NCI-H1105 (cell line): ENCODE measurements at regions not wholly inside any gene's neighbourhood (a gene's known extent, or its start where the extent isn't known, plus 50 kb on each side); places are given as distances from the start of the nearest gene placed in this dataset.

ENCODE experiments used
- DNase-seq: peaks from one replicate; lab custom pipeline; 2025; lab: John Stamatoyannopoulos, UW

GRCh38 chr13:23983671-23984070 lies 86.4 kb upstream of the C1QTNF9B start:
- no peak for DNase-seq

GRCh38 chr13:23984546-23984945 lies 87.2 kb upstream of the C1QTNF9B start:
- peak; percentile 73 for DNase-seq

- DNase-seq, result no peak
These were observed 87.8 kb upstream of the C1QTNF9B start for GRCh38 chr13:23985060-23985459.

GRCh38 chr13:23985839-23986238 lies 88.5 kb upstream of the C1QTNF9B start:
- no peak for DNase-seq

- no peak for DNase-seq
These were observed 89.3 kb upstream of the C1QTNF9B start for GRCh38 chr13:23986619-23987018.

GRCh38 chr13:23987331-23987894 lies 90.1 kb upstream of the C1QTNF9B start:
- DNase-seq, result no peak

GRCh38 chr13:23988546-23989122 lies 91.3 kb upstream of the C1QTNF9B start:
- no peak for DNase-seq

GRCh38 chr13:23990455-23990854 lies 93.2 kb upstream of the C1QTNF9B start:
- DNase-seq, result no peak

- no peak for DNase-seq
These were observed 93.8 kb upstream of the C1QTNF9B start for GRCh38 chr13:23991119-23991518.

GRCh38 chr13:23992781-23993679 lies 95.7 kb upstream of the C1QTNF9B start:
- DNase-seq, result no peak

GRCh38 chr13:23993680-23993985 lies 96.3 kb upstream of the C1QTNF9B start:
- no peak for DNase-seq

- DNase-seq, result no peak
These were observed 98.2 kb upstream of the C1QTNF9B start for GRCh38 chr13:23995283-23996073.

- DNase-seq, result no peak
These were observed 99.2 kb upstream of the C1QTNF9B start for GRCh38 chr13:23996456-23996855.

GRCh38 chr13:23999424-23999823 lies 102.1 kb upstream of the C1QTNF9B start:
- DNase-seq, result no peak

- DNase-seq, result no peak
These were observed 105.0 kb upstream of the C1QTNF9B start for GRCh38 chr13:24002206-24002815.

GRCh38 chr13:24004142-24004899 lies 107.0 kb upstream of the C1QTNF9B start:
- DNase-seq, result no peak

- DNase-seq, result no peak
These were observed 107.7 kb upstream of the C1QTNF9B start for GRCh38 chr13:24004971-24005370.

GRCh38 chr13:24005755-24006281 lies 108.5 kb upstream of the C1QTNF9B start:
- no peak for DNase-seq

- no peak for DNase-seq
These were observed 109.4 kb upstream of the C1QTNF9B start for GRCh38 chr13:24006520-24007248.

- DNase-seq, result no peak
These were observed 110.8 kb upstream of the C1QTNF9B start for GRCh38 chr13:24007979-24008620.
